H1 (cell line): ENCODE measurements at regions not wholly inside any gene's neighbourhood (a gene's known extent, or its start where the extent isn't known, plus 50 kb on each side); places are given as distances from the start of the nearest gene placed in this dataset.
A peak's percentile ranks its signal among the peaks of the same experiment; 100 is the strongest.
"Not testable (repeated sequence)": the region's sequence is repeated elsewhere in the genome, so short reads cannot be mapped to it uniquely, and the experiment has no call there.

Experiments used
- CTCF ChIA-PET: fragments of 300-600 bp; sonication (Branson Sonifier 250); formaldehyde crosslinking; loops from one replicate; lab custom pipeline; 2021; ENCODE audit not compliant: partially characterized antibody; lab: Charles Lee
- POLR2A ChIA-PET: fragments of 300-600 bp; sonication (Branson Sonifier 250); formaldehyde crosslinking; loops from one replicate; lab custom pipeline; 2021; ENCODE audit warnings: inconsistent platforms; ENCODE audit not compliant: partially characterized antibody; lab: Charles Lee
- DNase-seq, 2 experiments: peaks; one replicate each; pipeline versions ENCODE4 v3.0.0 to v3.0.0-alpha.2; 2010 to 2022; ENCODE audit warnings: low spot score in 2 of 2, low read depth in 1 of 2, mixed read lengths in 1 of 2
- FAIRE-seq: peaks from 2 replicates; lab custom pipeline; 2011; peaks lifted over from hg19 to GRCh38; lab: Jason Lieb, UNC
- H2AFZ ChIP-seq: 2 replicates; pipeline ENCODE4 v1.8.1; 2012; ENCODE audit warnings: low read length, inconsistent platforms
- H2AK5ac ChIP-seq: 2 replicates; pipeline ENCODE4 v1.6.1; 2013; ENCODE audit warnings: low read depth, low read length
- H2BK120ac ChIP-seq: replicated peaks from 2 replicates; pipeline ENCODE3; 2013; ENCODE audit warnings: low read depth, low read length, inconsistent platforms
- H2BK12ac ChIP-seq: 2 replicates; pipeline ENCODE4 v1.6.1; 2013; ENCODE audit warnings: low read depth, low read length
- H2BK15ac ChIP-seq: 2 replicates; pipeline ENCODE4 v1.6.1; 2013; ENCODE audit warnings: low read length
- H2BK20ac ChIP-seq: 2 replicates; pipeline ENCODE4 v1.6.1; 2013; ENCODE audit warnings: low read length
- H2BK5ac ChIP-seq: 2 replicates; pipeline ENCODE4 v1.6.1; 2013; ENCODE audit warnings: low read depth, low read length
- H3K14ac ChIP-seq: 2 replicates; pipeline ENCODE4 v1.6.1; 2013; ENCODE audit warnings: inconsistent platforms; ENCODE audit not compliant: insufficient read length
- H3K18ac ChIP-seq: 2 replicates; pipeline ENCODE4 v1.6.1; 2013; ENCODE audit warnings: low read length; ENCODE audit errors: extremely low read depth
- H3K23ac ChIP-seq: 2 replicates; pipeline ENCODE4 v1.6.1; 2013; ENCODE audit warnings: inconsistent platforms; ENCODE audit not compliant: insufficient read length
- H3K23me2 ChIP-seq: 2 replicates; pipeline ENCODE4 v1.6.1; 2013; ENCODE audit warnings: low read depth, low read length
- H3K27ac ChIP-seq: 2 replicates; pipeline ENCODE4 v1.6.1; 2011; ENCODE audit warnings: low read depth, low read length, inconsistent platforms
- H3K27me3 ChIP-seq, 4 experiments: replicated peaks in 1 of 4; 1 replicate in 1 of 4; 2 replicates in 3 of 4; pipeline versions ENCODE4 v1.6.1 to v1.8.1; 2011 to 2013; ENCODE audit warnings: low read length in 3 of 4, mild to moderate bottlenecking in 3 of 4, inconsistent platforms in 2 of 4, mixed read lengths in 2 of 4, moderate library complexity in 1 of 4; ENCODE audit not compliant: control insufficient read depth in 3 of 4, insufficient read depth in 3 of 4; ENCODE audit errors: extremely low read depth in 1 of 4
- H3K36me3 ChIP-seq, 4 experiments: 2 replicates each; pipeline versions ENCODE4 v1.6.1 to v1.8.1; 2011 to 2013; ENCODE audit warnings: mild to moderate bottlenecking in 4 of 4, low read length in 3 of 4, moderate library complexity in 2 of 4, control low read depth in 1 of 4, inconsistent platforms in 1 of 4; ENCODE audit not compliant: insufficient read depth in 4 of 4, control insufficient read depth in 2 of 4
- H3K4ac ChIP-seq: replicated peaks from 2 replicates; pipeline ENCODE3; 2013; ENCODE audit warnings: low read length, low read depth, mixed read lengths, inconsistent platforms; ENCODE audit not compliant: insufficient read length
- H3K4me1 ChIP-seq, 4 experiments: replicated peaks in 1 of 4; 1 replicate in 1 of 4; 2 replicates in 3 of 4; pipeline versions ENCODE4 v1.6.1 to v1.8.1; 2011 to 2013; ENCODE audit warnings: low read length in 3 of 4, inconsistent platforms in 2 of 4, mixed read lengths in 1 of 4; ENCODE audit not compliant: insufficient read depth in 4 of 4, control insufficient read depth in 3 of 4
- H3K4me2 ChIP-seq, 2 experiments: 2 replicates each; pipeline versions ENCODE4 v1.6.1 to v1.8.1; 2011 to 2013; ENCODE audit warnings: low read depth in 2 of 2, low read length in 2 of 2, control low read depth in 1 of 2, inconsistent platforms in 1 of 2, mild to moderate bottlenecking in 1 of 2; ENCODE audit not compliant: insufficient read depth in 1 of 2
- H3K4me3 ChIP-seq, 4 experiments: fragments of 200-600, 300-600 bp in 1 of 4; sonication (generic), shearing (Covaris generic), sonication (Bioruptor Twin) in 1 of 4; 2 replicates each; pipeline versions ENCODE4 v1.5.1 to v1.8.1; 2011 to 2016; ENCODE audit warnings: low read length in 4 of 4, low read depth in 3 of 4, control low read depth in 2 of 4, inconsistent platforms in 2 of 4, mild to moderate bottlenecking in 2 of 4, mixed read lengths in 1 of 4, moderate library complexity in 1 of 4; ENCODE audit not compliant: insufficient read depth in 2 of 4; ENCODE audit errors: extremely low read depth in 1 of 4
- H3K56ac ChIP-seq: replicated peaks from 2 replicates; pipeline ENCODE3; 2013; ENCODE audit warnings: low read depth, mild to moderate bottlenecking, mixed read lengths, low read length, inconsistent platforms; ENCODE audit not compliant: insufficient read length
- H3K79me1 ChIP-seq: 2 replicates; pipeline ENCODE4 v1.6.1; 2013; ENCODE audit warnings: low read depth, low read length, control low read depth
- H3K79me2 ChIP-seq, 2 experiments: 2 replicates each; pipeline versions ENCODE4 v1.6.1 to v1.8.1; 2012 to 2013; ENCODE audit warnings: low read length in 2 of 2, mild to moderate bottlenecking in 2 of 2, inconsistent platforms in 1 of 2; ENCODE audit not compliant: insufficient read depth in 2 of 2, control insufficient read depth in 1 of 2
- H3K9ac ChIP-seq, 4 experiments: replicated peaks in 1 of 4; 1 replicate in 1 of 4; 2 replicates in 3 of 4; pipeline versions ENCODE4 v1.6.1 to v1.8.1; 2011 to 2013; ENCODE audit warnings: low read depth in 3 of 4, low read length in 3 of 4, control low read depth in 2 of 4, mild to moderate bottlenecking in 2 of 4, moderate library complexity in 2 of 4, inconsistent platforms in 1 of 4; ENCODE audit errors: extremely low read depth in 1 of 4
- H3K9me3 ChIP-seq, 2 experiments: 2 replicates each; pipeline versions ENCODE4 v1.6.1 to v1.8.1; 2012 to 2013; ENCODE audit warnings: mild to moderate bottlenecking in 2 of 2, moderate library complexity in 2 of 2, control low read depth in 1 of 2, inconsistent platforms in 1 of 2, low read depth in 1 of 2, low read length in 1 of 2, mixed read lengths in 1 of 2; ENCODE audit not compliant: insufficient read depth in 2 of 2
- H4K20me1 ChIP-seq, 2 experiments: replicated peaks in 1 of 2; 2 replicates each; pipeline versions ENCODE3 to v1.8.1; 2011 to 2013; ENCODE audit warnings: inconsistent platforms in 2 of 2, low read length in 2 of 2, mild to moderate bottlenecking in 1 of 2; ENCODE audit not compliant: insufficient read depth in 2 of 2, control insufficient read depth in 1 of 2
- H4K5ac ChIP-seq: 2 replicates; pipeline ENCODE4 v1.6.1; 2013; ENCODE audit warnings: low read length, low read depth, mixed read lengths, inconsistent platforms; ENCODE audit not compliant: insufficient read length
- H4K8ac ChIP-seq: 2 replicates; pipeline ENCODE4 v1.8.0; 2013; ENCODE audit warnings: mild to moderate bottlenecking, moderate library complexity, low read length, inconsistent platforms; ENCODE audit not compliant: insufficient read depth; ENCODE audit errors: extremely low read depth
- H4K91ac ChIP-seq: replicated peaks from 2 replicates; pipeline ENCODE3; 2013; ENCODE audit warnings: low read length, mixed read lengths, inconsistent platforms; ENCODE audit not compliant: insufficient read length
- WGBS, 2 experiments: shearing (Covaris generic) in 1 of 2; methylation state at CpG; one replicate each; pipeline versions ENCODE4 v1.1.6 to v1.1.7; 2013 to 2015; ENCODE audit warnings: low lambda C conversion rate in 2 of 2, mixed read lengths in 2 of 2, inconsistent platforms in 1 of 2, low coverage in 1 of 2, missing lambda C conversion rate in 1 of 2; ENCODE audit not compliant: insufficient replicate concordance in 2 of 2, insufficient coverage in 1 of 2, insufficient read length in 1 of 2; ENCODE audit errors: extremely low coverage in 1 of 2, missing lambda C conversion rate in 1 of 2; 5-methylcytosine and 5-hydroxymethylcytosine counted together

DNA sequence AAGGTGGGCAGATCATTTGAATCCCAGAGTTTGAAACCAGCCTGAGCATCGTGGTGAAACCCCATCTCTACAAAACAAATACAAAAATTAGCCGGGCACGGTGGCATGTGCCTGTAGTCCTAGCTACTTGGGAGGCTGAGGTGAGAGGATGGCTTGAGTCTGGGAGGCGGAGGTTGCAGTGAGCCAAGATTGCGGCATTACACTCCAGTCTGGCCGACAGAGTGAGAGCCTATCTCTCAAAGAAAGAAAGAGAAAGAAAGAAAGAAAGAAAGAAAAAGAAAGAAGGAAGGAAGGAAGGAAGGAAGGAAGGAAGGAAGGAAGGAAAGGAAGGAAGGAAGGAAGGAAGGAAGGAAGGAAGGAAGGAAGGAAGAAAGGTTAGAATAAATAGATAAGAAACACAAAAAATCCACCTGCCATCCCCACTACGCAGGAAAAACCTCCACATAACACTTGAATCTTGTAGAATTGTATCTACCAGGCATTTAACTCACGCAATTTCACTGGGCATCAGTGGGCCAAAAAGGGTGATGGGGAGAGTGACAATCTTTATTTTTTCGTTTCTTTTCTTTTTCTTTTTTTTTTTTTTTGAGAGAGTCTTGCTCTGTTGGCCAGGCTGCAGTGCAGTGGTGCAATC is 58.3 kb upstream of the PTPN1 start:
- WGBS, 2 experiments = 87% methylated on average over 8 of the region's 9 CpGs; no CpG with 5 or more reads in 1 of the 2 experiments
- FAIRE-seq, H3K9me3 ChIP-seq, H3K23me2 ChIP-seq, H3K4ac ChIP-seq, H3K36me3 ChIP-seq, H3K27me3 ChIP-seq, H3K9ac ChIP-seq, H3K79me2 ChIP-seq, H3K79me1 ChIP-seq, H2AFZ ChIP-seq, H2BK15ac ChIP-seq, H2BK12ac ChIP-seq, H4K91ac ChIP-seq, H4K20me1 ChIP-seq, H3K56ac ChIP-seq, H2AK5ac ChIP-seq, DNase-seq, H4K5ac ChIP-seq, H4K8ac ChIP-seq, H2BK120ac ChIP-seq, H3K23ac ChIP-seq, H3K4me1 ChIP-seq, H3K18ac ChIP-seq, H3K27ac ChIP-seq, H2BK20ac ChIP-seq, H3K4me3 ChIP-seq, H3K14ac ChIP-seq, H2BK5ac ChIP-seq: not testable (repeated sequence)
- CTCF ChIA-PET = interaction anchor here (1.3 to 2.0 kb wide), 3 partner anchors 12 to 137 kb away, joined by 3 to 16 read pairs (median 3); no protein-coding TSS in a partner anchor
- POLR2A ChIA-PET = interaction anchor here (1.4 kb wide), 1 partner anchor 261 kb away, joined by 3 read pairs; the partner anchor contains the start of gene CEBPB
- H3K4me2 ChIP-seq = peak overlapping the region in 1 of 2 experiments; percentile 44; a peak in 1 of 4 replicates
